ENCODE measurements at regions not wholly inside any gene's neighbourhood (a gene's known extent, or its start where the extent isn't known, plus 50 kb on each side); places are given as distances from the start of the nearest gene placed in this dataset.
A peak's percentile ranks its signal among the peaks of the same experiment; 100 is the strongest.

GRCh38 chr13:73718246-73718645, 416.0 kb downstream of the KLF12 start:
- Histone ChIP-seq H3K4me3 (no peak overlapping the region), H3K4me1 (peaks cover 6 to 14% (median 10%) of the 10 kb centered on the region in 10 experiments; a peak in 13 of 20 replicates), H3K36me3 (peaks cover 13 to 41% (median 25%) of the 10 kb centered on the region in 11 experiments), H3K9ac (no peak overlapping the region), H4K20me1 (no peaks in the 10 kb centered on the region), H3K4me2 (peak overlapping the region in 2 of 11 experiments; percentile 29 to 39; a peak in 2 of 22 replicates), H3K27me3 (no peaks in the 10 kb centered on the region), H3K27ac (no peak overlapping the region), H3K9me3 (replicated peaks in 1 of 11) (no peaks in the 10 kb centered on the region)
- TF ChIP-seq Cebpa-rat (IDR thresholded peaks at IDR 0.05) = no peak

- no peak overlapping the region for H3K4me3 ChIP-seq
- H3K9ac ChIP-seq = no peak overlapping the region
- H3K36me3 ChIP-seq = peaks cover 16 to 47% (median 31%) of the 10 kb centered on the region in 11 experiments
- H4K20me1 ChIP-seq = no peaks in the 10 kb centered on the region
- H3K27me3 ChIP-seq = no peaks in the 10 kb centered on the region
- TF ChIP-seq Cebpa-rat (IDR thresholded peaks at IDR 0.05) = no peak
- peak overlapping the region in 9 of 11 experiments; percentile 3 to 43 (median 23); a peak in 8 of 22 replicates for H3K4me2 ChIP-seq
- no peaks in the 10 kb centered on the region for H3K9me3 ChIP-seq (replicated peaks in 1 of 11)
- peaks cover 6 to 14% (median 10%) of the 10 kb centered on the region in 10 experiments; a peak in 13 of 20 replicates for H3K4me1 ChIP-seq
- H3K27ac ChIP-seq = no peak overlapping the region
These were observed 416.6 kb downstream of the KLF12 start for GRCh38 chr13:73717632-73718031.

GRCh38 chr13:73715911-73716510, 418.2 kb downstream of the KLF12 start:
- no peaks in the 10 kb centered on the region for H3K27me3 ChIP-seq
- no peak overlapping the region for H3K27ac ChIP-seq
- no peak overlapping the region for H3K9ac ChIP-seq
- H3K9me3 ChIP-seq (replicated peaks in 1 of 11) = no peaks in the 10 kb centered on the region
- no peak overlapping the region for H3K4me2 ChIP-seq
- no peak for TF ChIP-seq Cebpa-rat (IDR thresholded peaks at IDR 0.05)
- peaks cover 16 to 63% (median 45%) of the 10 kb centered on the region in 11 experiments for H3K36me3 ChIP-seq
- H3K4me1 ChIP-seq = peaks cover 6 to 14% (median 10%) of the 10 kb centered on the region in 10 experiments; a peak in 13 of 20 replicates
- no peaks in the 10 kb centered on the region for H4K20me1 ChIP-seq
- H3K4me3 ChIP-seq = no peak overlapping the region

- no peak overlapping the region for H3K4me2 ChIP-seq
- no peaks in the 10 kb centered on the region for H4K20me1 ChIP-seq
- H3K9ac ChIP-seq = no peak overlapping the region
- no peak overlapping the region for H3K27ac ChIP-seq
- TF ChIP-seq Cebpa-rat (IDR thresholded peaks at IDR 0.05) = no peak
- peaks cover 6 to 14% (median 10%) of the 10 kb centered on the region in 10 experiments; a peak in 13 of 20 replicates for H3K4me1 ChIP-seq
- H3K4me3 ChIP-seq = no peak overlapping the region
- peaks cover 16 to 69% (median 45%) of the 10 kb centered on the region in 11 experiments for H3K36me3 ChIP-seq
- H3K27me3 ChIP-seq = no peaks in the 10 kb centered on the region
- no peaks in the 10 kb centered on the region for H3K9me3 ChIP-seq (replicated peaks in 1 of 11)
These were observed 418.9 kb downstream of the KLF12 start for GRCh38 chr13:73715114-73715910.

GRCh38 chr13:73714522-73714921, 419.7 kb downstream of the KLF12 start:
- peaks cover 16 to 62% (median 45%) of the 10 kb centered on the region in 11 experiments for H3K36me3 ChIP-seq
- H3K27me3 ChIP-seq = no peaks in the 10 kb centered on the region
- no peak overlapping the region for H3K4me2 ChIP-seq
- no peak overlapping the region for H3K9ac ChIP-seq
- H3K4me3 ChIP-seq = no peak overlapping the region
- no peaks in the 10 kb centered on the region for H4K20me1 ChIP-seq
- no peaks in the 10 kb centered on the region for H3K9me3 ChIP-seq (replicated peaks in 1 of 11)
- TF ChIP-seq Cebpa-rat (IDR thresholded peaks at IDR 0.05) = no peak
- no peak overlapping the region for H3K27ac ChIP-seq
- peaks cover 6 to 14% (median 10%) of the 10 kb centered on the region in 10 experiments; a peak in 13 of 20 replicates for H3K4me1 ChIP-seq

GRCh38 chr13:73708393-73708985, 425.7 kb downstream of the KLF12 start:
- no peaks in the 10 kb centered on the region for H3K9me3 ChIP-seq (replicated peaks in 1 of 11)
- H3K9ac ChIP-seq = no peak overlapping the region
- H3K4me1 ChIP-seq = no peaks in the 10 kb centered on the region
- no peaks in the 10 kb centered on the region for H4K20me1 ChIP-seq
- no peak overlapping the region for H3K27ac ChIP-seq
- no peak overlapping the region for H3K4me2 ChIP-seq
- peaks cover 8 to 68% (median 43%) of the 10 kb centered on the region in 11 experiments; a peak in 20 of 22 replicates for H3K36me3 ChIP-seq
- no peak for TF ChIP-seq Cebpa-rat (IDR thresholded peaks at IDR 0.05)
- no peaks in the 10 kb centered on the region for H3K27me3 ChIP-seq
- H3K4me3 ChIP-seq = no peak overlapping the region

GRCh38 chr13:73704587-73704986, 429.6 kb downstream of the KLF12 start:
- no peaks in the 10 kb centered on the region for H3K4me1 ChIP-seq
- H3K27ac ChIP-seq = no peak overlapping the region
- no peaks in the 10 kb centered on the region for H4K20me1 ChIP-seq
- TF ChIP-seq Cebpa-rat (IDR thresholded peaks at IDR 0.05) = no peak
- H3K27me3 ChIP-seq = no peaks in the 10 kb centered on the region
- H3K9me3 ChIP-seq (replicated peaks in 1 of 11) = no peaks in the 10 kb centered on the region
- H3K4me3 ChIP-seq = no peak overlapping the region
- no peak overlapping the region for H3K9ac ChIP-seq
- peaks cover 0 to 39% (median 21%) of the 10 kb centered on the region in 11 experiments; a peak in 15 of 22 replicates for H3K36me3 ChIP-seq
- no peak overlapping the region for H3K4me2 ChIP-seq

GRCh38 chr13:73703606-73704005, 430.6 kb downstream of the KLF12 start:
- H3K4me3 ChIP-seq = no peak overlapping the region
- H3K9ac ChIP-seq = no peak overlapping the region
- H3K36me3 ChIP-seq = peaks cover 0 to 39% (median 21%) of the 10 kb centered on the region in 11 experiments; a peak in 14 of 22 replicates
- no peaks in the 10 kb centered on the region for H3K27me3 ChIP-seq
- H3K27ac ChIP-seq = no peak overlapping the region
- H3K9me3 ChIP-seq (replicated peaks in 1 of 11) = no peaks in the 10 kb centered on the region
- TF ChIP-seq Cebpa-rat (IDR thresholded peaks at IDR 0.05) = no peak
- H4K20me1 ChIP-seq = no peaks in the 10 kb centered on the region
- H3K4me2 ChIP-seq = no peak overlapping the region
- no peaks in the 10 kb centered on the region for H3K4me1 ChIP-seq

GRCh38 chr13:73702419-73703071, 431.7 kb downstream of the KLF12 start:
- H3K36me3 ChIP-seq = peaks cover 0 to 38% (median 22%) of the 10 kb centered on the region in 11 experiments; a peak in 14 of 22 replicates
- no peak for TF ChIP-seq Cebpa-rat (IDR thresholded peaks at IDR 0.05)
- no peak overlapping the region for H3K27ac ChIP-seq
- no peaks in the 10 kb centered on the region for H3K9me3 ChIP-seq (replicated peaks in 1 of 11)
- H3K4me2 ChIP-seq = no peak overlapping the region
- H3K4me3 ChIP-seq = no peak overlapping the region
- H4K20me1 ChIP-seq = no peaks in the 10 kb centered on the region
- H3K4me1 ChIP-seq = no peaks in the 10 kb centered on the region
- no peaks in the 10 kb centered on the region for H3K27me3 ChIP-seq
- H3K9ac ChIP-seq = no peak overlapping the region

Data from BLaER1 treated with 17β-estradiol and CSF1 and Interleukin-3, amounts not matched to agents 10 nM and 100 nM (cell line).